Activated gamma-delta T cell treated with Interleukin-2 at 50 U/mL for 16 hours (primary cell): ENCODE measurements at regions not wholly inside any gene's neighbourhood (a gene's known extent, or its start where the extent isn't known, plus 50 kb on each side); places are given as distances from the start of the nearest gene placed in this dataset.

Experiments used
- DNase-seq: peaks from one replicate; pipeline ENCODE4 v3.0.0-alpha.2; 2020

DNA sequence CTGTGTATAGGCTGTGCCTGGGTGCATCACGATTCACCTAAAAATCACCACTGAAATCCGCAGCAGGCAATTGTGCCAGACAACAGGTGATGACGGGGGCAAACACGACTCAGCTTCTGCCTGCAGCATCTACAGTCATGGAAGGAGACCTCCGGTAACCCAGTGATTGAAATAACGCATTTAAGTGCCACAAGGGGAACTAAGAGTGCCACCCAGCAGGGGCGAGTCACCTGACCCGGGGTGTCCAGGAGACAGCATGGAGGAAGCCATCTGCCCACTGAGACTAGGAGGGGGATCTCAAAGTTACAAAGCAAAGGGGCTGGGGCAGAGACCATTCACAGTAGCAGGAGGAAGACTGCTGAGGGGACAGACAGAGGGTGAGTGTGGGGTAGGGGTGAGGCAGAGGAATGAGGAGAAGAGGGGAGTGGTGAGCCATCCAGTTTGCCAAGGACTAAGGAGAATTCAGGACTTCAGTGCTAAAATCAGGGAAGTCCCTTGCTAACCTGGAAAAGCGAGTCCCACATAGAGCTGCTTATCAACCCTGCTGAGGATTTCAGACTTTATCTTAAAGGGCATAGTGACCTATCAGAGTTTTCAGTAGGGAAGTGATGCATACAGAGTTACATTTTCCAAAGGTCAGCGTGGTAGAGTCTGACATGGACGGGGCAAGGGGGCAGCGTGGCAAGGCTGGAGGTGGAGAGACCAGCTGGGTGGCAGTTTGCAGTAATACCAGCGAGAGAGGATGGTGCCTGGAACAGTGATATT is 256.7 kb upstream of the HES1 start:
- DNase-seq, result no peak

DNA sequence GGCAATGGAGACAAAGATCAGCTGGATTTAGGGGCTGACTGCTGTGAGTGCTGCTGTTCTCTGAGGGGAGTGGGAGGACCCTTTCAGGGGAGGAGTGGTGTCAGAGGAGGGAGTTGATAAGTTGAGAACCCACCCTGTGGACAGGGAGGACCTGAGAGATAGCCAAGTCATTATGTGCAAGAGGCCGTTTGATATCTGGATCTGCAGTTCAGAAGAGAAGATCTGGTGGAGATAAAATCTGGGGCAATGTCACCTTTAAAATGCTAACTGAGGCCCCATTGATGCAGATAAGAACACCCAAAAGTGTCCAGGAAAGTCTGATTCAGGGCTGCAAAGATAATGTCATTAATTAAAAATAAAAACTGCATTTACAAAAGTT is 256.1 kb upstream of the HES1 start:
- DNase-seq, result no peak

DNA sequence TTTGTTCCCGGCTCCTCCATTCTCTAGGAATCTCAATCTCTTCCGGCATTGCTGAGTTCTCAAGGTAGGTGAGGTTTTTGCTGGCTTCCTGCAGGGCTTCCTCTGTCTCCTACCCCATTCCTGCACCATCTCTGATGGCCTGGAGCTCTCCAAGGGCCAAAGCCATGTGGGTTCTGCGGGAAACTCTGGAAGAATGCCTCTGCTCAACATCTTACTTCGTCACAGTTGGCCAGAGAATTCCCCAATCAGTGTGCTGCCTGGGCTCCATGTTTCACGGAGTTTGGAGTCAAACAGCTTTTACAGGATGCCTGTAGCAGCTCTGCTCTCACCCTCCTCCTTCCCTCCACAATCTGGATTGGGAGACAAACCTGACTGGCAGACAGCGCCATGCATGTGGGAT is 253.9 kb upstream of the HES1 start:
- no peak for DNase-seq

DNA sequence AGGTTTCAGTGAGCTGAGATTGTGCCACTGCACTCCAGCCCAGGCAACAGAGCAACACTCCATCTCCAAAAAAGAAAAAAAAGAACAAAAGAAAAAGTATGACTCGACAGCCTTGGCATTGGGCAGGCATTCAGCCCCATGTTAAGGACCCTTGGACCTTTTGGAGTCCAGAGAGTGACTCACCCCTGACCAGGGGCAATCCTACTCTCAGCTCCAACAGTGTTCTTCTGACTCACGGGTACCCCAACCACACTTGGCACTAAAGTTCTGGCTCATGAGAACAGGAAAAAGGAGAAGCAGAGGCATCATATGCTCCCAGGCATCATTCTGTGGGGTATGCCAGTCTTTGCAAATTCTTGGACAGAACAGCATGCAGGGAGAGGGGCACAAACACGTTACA is 252.4 kb upstream of the HES1 start:
- no peak for DNase-seq

DNA sequence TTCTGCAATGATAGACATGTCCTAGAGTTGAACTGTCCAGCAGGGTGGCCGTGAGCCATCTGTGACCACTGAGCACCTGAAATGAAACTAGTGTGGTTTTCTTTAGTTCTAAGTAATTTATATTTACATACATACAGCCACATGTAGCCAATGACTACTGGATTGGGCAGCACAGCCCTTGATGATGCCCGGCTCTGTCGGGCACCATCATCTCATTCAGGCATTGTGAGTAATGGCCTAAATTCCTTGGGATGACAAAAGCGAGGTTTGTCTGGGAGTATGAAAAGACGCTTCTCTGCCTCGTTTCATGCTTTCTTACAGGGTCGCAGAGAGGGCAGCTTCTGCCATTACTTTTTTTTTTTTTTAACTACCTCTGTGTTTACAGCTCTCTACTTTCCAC is 251.9 kb upstream of the HES1 start:
- no peak for DNase-seq

DNA sequence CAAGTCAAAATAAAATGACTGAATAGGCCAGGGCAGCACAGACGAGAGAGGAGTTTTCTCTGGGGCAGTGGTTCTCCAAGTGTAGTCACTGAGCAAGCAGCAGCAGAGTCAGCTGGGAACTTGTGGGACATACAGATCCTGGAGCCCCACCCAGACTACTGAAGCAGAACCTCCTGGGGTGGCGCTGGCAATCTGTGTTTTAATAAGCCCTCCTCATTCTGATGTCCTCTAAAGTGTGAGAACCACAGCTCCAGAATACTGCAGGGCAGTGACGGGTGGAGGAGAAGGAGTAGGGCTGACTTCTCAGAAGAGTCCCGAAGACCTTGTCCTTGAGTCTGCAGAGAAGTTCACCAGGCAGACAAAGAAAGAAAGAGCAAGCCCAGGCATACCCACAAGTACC is 251.3 kb upstream of the HES1 start:
- no peak for DNase-seq

DNA sequence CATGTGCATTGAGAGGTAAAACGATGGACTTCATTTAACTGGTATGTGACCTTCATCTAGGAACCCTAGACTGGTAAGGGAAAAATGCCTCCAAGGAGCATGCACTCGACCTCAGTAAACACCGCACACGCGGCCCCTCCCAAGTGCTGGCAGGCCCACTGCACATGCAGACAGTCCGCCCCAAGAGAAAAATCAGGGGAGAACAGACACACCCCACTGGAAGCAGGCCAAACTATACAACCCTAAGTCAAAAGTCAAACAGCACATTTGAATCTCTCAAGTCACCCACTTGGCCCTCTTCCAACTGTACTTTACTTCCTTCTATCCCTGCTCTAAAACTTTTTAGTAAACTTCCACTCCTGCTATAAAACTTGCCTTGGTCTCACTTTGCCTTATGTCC is 250.1 kb upstream of the HES1 start:
- DNase-seq, result no peak

DNA sequence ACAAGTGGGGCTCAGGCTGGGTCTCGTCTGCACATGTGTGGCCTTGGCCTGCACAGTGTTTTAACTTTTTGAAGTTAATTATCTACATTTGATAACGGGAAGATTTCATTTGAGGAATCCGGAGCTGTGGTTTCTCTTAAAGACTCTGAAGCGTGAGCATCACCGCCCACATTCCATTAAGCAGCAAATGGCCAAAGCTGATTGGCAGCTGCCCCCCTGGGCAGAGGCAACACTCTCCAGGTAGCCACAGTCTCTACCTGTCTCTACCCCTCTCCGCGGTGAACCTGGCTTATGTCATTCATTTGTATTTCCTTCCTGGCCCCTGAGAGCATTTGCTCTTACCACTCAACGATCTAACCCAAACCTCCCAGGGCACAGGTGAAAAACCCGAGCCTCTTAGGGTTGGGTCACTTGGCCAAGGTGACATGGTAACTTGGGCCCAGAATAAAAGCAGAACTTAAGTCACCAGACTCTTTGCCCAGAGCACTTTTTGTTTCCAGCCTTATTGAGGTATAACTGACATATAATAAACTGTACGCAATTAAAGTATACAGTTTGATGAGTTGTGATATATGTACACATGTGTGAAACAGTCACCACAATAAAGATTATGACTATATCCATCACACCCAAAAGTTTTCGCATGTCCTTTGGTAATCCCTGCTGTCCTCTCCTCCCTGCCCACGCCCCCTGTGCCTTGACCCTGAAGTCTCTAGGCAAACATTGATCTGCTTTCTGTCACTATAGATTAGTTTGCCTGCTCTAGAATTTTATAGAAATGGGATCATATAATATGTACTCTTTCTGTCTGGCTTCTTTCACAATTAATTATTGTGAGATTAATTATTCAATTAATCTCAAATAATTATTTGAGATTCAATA is 245.7 kb upstream of the HES1 start:
- no peak for DNase-seq

DNA sequence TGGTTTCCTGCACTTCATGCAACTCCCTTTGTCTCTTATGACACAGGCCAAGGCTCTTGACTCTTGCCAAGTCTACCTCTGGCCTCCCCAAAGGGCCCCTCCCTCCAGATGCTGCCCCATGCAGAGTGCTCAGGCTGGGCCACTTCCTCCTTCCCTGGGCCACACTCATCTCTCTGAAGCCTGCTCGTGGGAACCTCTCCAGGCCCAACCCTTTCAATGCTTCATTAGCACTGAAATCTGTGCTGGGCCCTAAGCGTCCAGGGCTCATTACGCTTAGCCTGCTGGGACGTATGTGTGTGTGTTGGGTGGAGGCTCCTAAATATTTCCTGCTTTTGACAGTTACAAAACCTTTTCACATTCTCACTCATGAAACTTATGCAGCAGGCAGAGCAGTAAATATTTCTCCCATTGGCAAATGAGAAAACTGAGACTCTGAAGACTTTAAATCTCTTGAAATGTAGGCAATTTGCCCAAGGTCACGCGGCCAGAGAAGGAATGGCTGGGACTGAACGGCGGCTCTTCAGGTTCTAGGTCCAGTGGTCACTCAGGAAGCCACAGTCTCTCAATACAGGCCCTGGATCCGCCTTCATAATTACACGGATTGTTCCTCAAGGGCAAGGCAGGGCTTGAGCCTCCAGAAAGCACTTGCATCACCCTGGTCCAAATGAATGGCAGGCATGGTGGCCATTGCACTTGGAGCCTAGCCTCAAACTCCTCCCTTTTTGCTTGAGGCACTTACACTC is 241.7 kb upstream of the HES1 start:
- DNase-seq, result no peak

DNA sequence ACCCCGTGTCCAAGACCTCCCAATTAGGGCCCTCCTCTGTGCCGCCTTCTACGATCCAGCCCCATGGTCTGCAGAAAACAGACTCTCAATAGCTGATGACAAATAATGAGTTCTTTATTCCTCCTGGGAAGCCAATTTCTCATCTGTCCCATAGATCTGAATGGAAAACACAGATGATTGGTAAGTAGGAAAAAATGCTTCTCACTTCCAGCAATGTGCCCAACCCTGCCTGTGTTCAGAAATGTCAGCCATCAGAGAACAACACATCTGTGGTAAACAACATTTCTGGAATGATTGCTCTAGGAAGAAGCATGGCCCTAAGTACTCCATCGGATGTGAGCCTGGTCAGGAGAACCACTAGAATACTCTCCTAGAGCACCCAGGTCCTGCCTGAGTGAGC is 240.5 kb upstream of the HES1 start:
- DNase-seq, result no peak

DNA sequence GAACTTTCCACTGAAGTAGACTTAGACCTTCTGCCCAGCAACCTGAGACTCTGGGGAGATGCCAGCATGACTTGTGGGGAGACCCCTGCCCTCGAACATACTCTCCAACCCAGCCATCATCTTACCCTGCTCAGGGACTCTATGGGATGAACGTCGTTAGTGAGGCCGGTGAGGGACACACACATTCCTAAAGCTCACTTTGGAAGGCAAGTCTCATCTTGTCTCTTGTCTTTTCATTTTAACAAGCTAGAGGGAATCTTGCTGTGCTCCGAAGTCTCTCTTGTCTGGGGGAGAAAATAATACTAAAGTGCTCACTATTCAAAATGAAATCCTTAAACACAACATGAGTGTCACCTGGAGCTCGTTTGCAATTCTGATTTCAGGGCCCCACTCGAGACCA is 239.5 kb upstream of the HES1 start:
- DNase-seq, result no peak

DNA sequence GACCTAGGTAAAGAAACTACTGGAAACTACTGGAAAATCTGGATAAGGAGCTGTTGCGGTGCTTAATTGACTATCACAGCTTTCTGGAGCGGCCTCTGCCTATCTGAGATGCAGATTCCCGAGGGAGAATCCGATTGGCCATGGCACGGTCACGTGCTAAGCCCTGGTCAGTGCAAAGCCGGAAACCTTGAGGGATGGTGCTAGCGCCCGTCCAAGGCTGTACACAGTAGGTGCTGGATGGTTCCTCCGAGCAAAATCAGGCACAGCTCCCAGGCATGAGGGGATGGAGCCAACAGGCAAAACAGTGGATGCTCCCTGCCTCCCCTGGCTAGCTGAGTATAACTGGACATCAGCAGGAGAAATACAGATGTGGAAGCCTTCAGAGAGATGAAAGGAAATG is 238.7 kb upstream of the HES1 start:
- DNase-seq, result no peak

DNA sequence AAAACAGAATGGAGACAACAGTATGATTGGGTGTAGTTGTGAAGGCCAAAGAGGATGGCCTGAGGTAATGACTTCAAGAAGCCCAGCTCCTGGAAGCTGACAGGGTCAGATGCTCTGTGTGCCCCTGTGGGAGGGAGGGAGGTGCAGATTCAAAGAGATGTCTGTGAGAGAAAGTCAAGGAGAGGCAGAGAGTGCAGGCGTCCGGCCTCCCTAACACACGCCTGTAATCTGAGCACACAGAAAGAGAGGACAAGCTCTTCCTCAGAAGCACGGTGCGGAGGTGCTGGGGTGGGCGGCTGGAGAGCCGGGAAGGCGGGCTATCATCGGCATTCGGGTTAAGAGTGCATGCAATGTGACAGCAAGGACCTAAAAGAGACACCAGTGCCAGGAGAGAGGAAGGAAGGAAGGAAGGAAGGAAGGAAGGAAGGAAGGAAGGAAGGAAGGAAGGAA is 238.2 kb upstream of the HES1 start:
- no peak for DNase-seq

DNA sequence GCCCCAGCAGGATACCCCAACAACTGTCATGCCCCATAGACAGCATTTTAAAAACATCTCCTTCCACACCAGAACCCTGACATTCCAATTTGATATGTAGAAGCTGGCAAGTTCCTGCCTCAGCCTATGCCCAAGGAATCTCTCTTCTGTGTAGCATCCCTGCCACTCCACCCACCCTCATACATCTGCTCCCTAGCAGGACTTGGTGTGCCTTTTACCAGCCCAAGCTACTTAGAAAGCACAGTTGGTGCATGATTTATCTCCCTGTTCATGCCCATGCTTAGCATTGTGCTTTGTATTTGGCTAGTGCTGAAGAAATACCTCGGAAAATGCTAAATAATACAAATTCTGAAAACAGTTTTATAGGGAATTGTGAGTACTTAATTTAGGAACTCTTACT is 236.9 kb upstream of the HES1 start:
- no peak for DNase-seq

DNA sequence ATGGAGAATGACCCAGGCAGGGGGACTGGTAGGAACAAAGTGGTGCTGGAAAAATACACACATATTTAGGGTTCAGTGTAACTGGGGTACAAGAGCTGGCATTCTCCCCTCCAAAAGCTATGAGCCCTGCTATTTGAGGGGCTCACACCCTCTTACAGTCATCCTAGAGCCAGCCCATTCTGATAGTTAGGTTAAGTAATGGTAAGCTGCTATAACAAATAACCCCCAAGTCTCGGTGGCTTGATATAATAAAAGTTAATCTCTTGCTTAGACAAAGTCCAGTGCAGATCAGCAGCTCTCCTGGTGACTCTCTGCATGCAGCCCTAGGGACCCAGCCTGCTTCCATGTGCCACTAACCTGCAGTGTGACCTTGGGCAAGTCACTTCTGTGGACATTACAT is 234.9 kb upstream of the HES1 start:
- DNase-seq, result no peak

DNA sequence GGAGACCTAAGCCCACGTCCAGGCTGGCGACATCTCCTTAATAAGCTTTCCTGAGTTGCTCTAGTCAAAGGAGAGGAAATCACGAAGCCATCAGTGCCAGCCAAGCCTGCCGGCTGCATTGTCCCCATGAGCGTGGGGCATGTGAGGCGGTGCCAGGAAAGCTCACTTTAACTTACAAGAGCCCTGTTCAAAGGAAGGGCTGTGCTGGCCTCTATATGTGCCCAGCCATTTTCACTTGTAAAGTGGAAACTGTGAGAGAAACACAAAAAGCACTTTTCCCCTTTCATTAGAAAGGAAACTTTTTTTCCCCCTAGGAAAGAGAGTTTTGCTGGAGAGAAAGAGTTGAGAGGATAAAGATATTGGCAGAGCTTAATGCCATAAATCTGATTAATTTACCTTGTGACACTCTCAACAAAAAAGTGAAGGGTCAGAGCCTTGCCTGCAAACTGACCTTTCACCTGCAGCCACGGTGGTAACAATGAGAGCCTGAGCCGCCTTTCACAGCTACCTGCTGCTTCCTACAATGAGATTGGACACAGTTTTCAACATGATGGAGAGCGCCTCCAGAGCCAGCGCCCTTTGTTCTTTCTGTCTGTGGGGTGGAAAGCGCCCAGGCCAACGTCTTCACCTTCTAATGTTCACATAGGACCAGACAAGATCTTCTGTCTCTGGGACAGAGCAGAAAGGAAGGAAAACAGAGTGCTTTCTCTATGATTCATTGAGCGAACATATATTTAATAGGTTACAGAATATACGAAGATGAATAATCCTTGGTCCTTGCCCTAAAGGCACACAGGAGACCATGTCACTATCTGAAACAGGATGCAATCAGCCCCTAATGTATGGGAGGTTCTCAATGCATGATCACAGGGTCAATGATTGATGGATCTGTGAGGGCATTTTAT is 233.1 kb upstream of the HES1 start:
- DNase-seq, result no peak

DNA sequence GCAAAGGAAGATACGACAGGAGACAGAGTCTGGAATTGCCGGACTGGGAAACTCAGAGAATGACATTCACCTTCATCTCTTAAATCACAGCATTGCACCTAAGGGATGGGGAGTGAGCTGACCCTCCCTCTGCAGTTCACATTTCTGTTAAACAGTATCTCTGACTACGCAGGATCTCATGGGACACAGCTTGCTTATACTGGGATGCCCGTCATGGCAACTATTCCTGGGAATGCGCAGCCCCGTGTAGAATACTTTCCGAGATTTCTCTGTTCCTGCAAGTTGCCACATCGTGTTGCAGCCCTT is 232.5 kb upstream of the HES1 start:
- no peak for DNase-seq

DNA sequence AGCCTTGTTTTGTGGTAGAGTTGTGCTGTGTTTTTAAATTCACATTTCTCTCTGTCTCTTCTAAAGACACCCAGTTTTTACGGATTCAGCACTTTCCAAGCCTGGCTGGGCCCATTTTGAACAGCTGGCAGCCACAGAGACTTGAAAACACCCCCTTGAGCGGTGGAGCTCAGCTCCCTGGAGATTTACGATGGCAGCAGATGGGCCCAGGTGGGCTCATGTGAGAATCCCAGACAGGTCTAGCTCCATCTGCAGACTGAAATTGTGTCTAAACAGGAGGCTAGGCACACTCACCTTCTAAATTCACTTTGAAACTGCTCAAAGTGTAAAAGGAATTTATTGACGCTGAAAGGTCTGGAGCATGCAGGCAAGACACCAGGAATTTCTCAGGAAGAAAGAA is 232.0 kb upstream of the HES1 start:
- DNase-seq, result no peak

DNA sequence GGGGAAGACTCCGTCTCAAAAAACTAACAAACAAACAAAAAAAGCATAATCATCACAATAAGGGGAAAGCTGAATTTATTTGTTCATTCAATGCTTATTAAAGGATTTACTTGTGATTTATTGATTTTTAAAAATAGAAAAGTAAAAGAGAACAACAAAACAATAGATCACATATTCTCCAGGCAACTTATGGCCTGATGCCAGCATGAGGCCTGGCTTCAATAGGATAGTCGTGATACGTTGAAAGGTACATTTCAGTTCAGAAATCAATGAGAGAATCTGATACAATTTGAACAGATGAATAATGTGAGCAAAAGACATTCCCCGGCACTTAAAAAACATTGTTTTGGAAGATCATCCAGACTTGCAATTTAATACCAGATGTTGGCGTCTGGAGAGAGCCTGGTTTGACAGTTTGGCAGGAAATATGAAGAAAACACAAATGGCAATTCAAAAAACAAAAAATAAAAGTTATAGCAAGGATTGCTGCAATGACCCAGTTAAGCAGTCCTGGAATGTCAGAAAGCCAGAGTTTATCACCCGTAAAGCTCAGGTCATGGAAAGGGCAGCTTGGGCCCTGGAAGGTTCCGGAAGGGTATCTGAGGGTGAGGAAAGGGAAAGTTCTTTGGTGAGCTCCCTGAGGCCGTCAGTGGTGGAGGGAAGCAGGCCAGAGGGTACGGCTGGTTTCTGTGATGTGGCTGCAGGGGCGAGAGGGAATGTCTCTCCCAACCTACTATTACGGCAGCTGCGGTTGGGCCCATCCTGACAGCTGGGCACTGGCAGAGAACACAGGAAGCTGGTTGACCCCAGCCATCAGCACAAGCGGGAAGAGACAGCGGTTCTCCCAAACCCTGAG is 230.2 kb upstream of the HES1 start:
- DNase-seq, result no peak

DNA sequence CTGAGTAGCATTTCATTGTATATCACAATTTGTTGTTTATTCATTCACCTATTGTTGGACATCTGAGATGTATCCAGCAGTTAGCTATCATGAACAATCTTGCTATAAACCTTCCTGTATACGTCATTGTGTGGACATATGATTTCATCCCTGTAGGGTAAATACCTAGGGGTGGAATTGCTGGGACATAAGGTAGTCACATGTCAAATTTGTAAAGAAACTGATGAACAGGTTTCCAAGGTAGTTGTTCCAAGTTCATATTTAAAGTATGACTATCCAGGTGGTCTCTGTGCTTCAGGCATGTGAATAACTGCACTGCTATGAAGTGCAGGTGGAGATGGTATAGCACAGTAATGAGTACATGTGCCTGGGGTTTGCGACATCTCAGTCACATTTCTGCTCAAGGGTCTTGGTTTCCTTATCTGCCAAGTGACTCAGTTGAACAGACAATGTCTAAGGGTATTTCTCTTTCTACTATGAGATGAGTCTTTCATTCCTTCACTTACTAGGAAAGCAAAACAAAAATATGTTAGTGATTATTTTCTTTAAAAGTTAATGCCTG is 229.0 kb upstream of the HES1 start:
- no peak for DNase-seq

DNA sequence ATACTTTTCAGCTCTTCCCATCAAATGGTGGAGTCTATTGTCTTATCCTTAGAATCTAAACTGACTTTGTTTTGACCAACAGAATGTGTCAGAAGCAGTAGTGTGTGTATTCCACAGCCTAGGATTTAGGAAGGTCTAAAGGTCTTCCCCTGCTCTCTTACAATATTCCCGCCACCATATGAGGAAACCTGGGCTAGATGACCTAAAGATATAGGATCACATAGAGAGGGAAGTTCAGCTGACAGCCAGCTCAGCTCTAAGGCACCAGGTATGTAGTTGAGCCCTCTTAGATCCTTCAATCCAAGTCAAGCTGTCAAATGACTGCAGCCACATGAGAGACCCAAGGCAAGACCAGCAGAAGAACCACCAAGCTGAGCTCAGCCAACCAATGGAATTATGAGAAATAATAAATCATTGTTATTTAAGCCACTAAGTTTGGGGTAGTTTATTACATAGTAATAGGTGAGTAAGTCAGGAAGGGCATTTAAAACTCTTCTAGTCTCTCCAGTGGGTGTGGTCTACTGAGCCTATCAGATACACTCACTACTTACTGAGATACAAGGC is 227.7 kb upstream of the HES1 start:
- DNase-seq, result no peak
